SW480 (cell line): ENCODE measurements at regions not wholly inside any gene's neighbourhood (a gene's known extent, or its start where the extent isn't known, plus 50 kb on each side); places are given as distances from the start of the nearest gene placed in this dataset.
A peak's percentile ranks its signal among the peaks of the same experiment; 100 is the strongest.

ENCODE experiments used
- DNase-seq: peaks from one replicate; pipeline ENCODE4 v3.0.0-alpha.2; 2016; ENCODE audit warnings: low spot score

GRCh38 chr1:98327220-98327861 is 334.2 kb upstream of the SNX7 start:
- DNase-seq, result no peak

- DNase-seq, result no peak
Measured at GRCh38 chr1:98325646-98326440, 335.7 kb upstream of the SNX7 start.

- DNase-seq, result peak; percentile 2
Measured at GRCh38 chr1:98323906-98324358, 337.6 kb upstream of the SNX7 start.

- no peak for DNase-seq
Measured at GRCh38 chr1:98323388-98323787, 338.1 kb upstream of the SNX7 start.

GRCh38 chr1:98322966-98323365 is 338.6 kb upstream of the SNX7 start:
- DNase-seq, result no peak

GRCh38 chr1:98322086-98322485 is 339.4 kb upstream of the SNX7 start:
- no peak for DNase-seq

GRCh38 chr1:98321191-98321590 is 340.3 kb upstream of the SNX7 start:
- DNase-seq, result no peak

GRCh38 chr1:98316286-98316905 is 345.1 kb upstream of the SNX7 start:
- no peak for DNase-seq

GRCh38 chr1:98315309-98315708 is 346.2 kb upstream of the SNX7 start:
- no peak for DNase-seq

- DNase-seq, result no peak
Measured at GRCh38 chr1:98314601-98315000, 346.9 kb upstream of the SNX7 start.

GRCh38 chr1:98306517-98307089 is 354.9 kb upstream of the SNX7 start:
- DNase-seq, result no peak

- DNase-seq, result no peak
Measured at GRCh38 chr1:98305362-98305761, 356.2 kb upstream of the SNX7 start.

GRCh38 chr1:98304888-98305287 is 356.6 kb upstream of the SNX7 start:
- no peak for DNase-seq

GRCh38 chr1:98299861-98300260 is 361.7 kb upstream of the SNX7 start:
- DNase-seq, result no peak

GRCh38 chr1:98299313-98299712 is 362.2 kb upstream of the SNX7 start:
- DNase-seq, result no peak

- DNase-seq, result no peak
Measured at GRCh38 chr1:98298319-98298718, 363.2 kb upstream of the SNX7 start.

- no peak for DNase-seq
Measured at GRCh38 chr1:98296681-98297080, 364.8 kb upstream of the SNX7 start.

GRCh38 chr1:98294127-98294526 is 367.4 kb upstream of the SNX7 start:
- no peak for DNase-seq

GRCh38 chr1:98292994-98293393 is 368.5 kb upstream of the SNX7 start:
- no peak for DNase-seq

- DNase-seq, result no peak
Measured at GRCh38 chr1:98289311-98289710, 368.5 kb upstream of the DPYD start.

- no peak for DNase-seq
Measured at GRCh38 chr1:98288494-98288893, 367.7 kb upstream of the DPYD start.

- DNase-seq, result no peak
Measured at GRCh38 chr1:98287626-98288025, 366.8 kb upstream of the DPYD start.

- DNase-seq, result no peak
Measured at GRCh38 chr1:98286656-98287055, 365.8 kb upstream of the DPYD start.
